SU-DHL-6 (cell line): ENCODE measurements at regions not wholly inside any gene's neighbourhood (a gene's known extent, or its start where the extent isn't known, plus 50 kb on each side); places are given as distances from the start of the nearest gene placed in this dataset.

ENCODE experiments used
- H2AFZ ChIP-seq: fragments of 200-600 bp; sonication (generic); 2 replicates; pipeline ENCODE4 v1.6.1; 2014; ENCODE audit warnings: low read depth, mild to moderate bottlenecking, moderate library complexity, mixed read lengths, antibody characterized with exemption, low read length; ENCODE audit not compliant: severe bottlenecking
- H3F3A ChIP-seq: fragments of 200-600 bp; shearing (Covaris generic); 2 replicates; pipeline ENCODE4 v1.6.0; 2016; ENCODE audit warnings: antibody characterized with exemption, mild to moderate bottlenecking; ENCODE audit not compliant: insufficient read depth
- H3K27ac ChIP-seq: fragments of 200-600 bp; sonication (generic); 2 replicates; pipeline ENCODE4 v1.5.1; 2016; ENCODE audit warnings: low read depth, mild to moderate bottlenecking, low read length, moderate library complexity, mixed read lengths
- H3K27me3 ChIP-seq: fragments of 200-600 bp; sonication (generic), shearing (Covaris generic); 2 replicates; pipeline ENCODE4 v1.6.0; 2014; ENCODE audit warnings: mild to moderate bottlenecking, low read length
- H3K36me3 ChIP-seq: fragments of 200-600 bp; sonication (generic); 2 replicates; pipeline ENCODE4 v1.6.1; 2014; ENCODE audit warnings: mild to moderate bottlenecking, low read length, mixed read lengths
- H3K4me2 ChIP-seq: fragments of 300-600, 200-600 bp; shearing (Covaris generic), sonication (generic); 2 replicates; pipeline ENCODE4 v1.6.0; 2014; ENCODE audit warnings: low read length, low read depth, mild to moderate bottlenecking; ENCODE audit not compliant: poor library complexity, severe bottlenecking
- H3K4me3 ChIP-seq: fragments of 200-600 bp; sonication (generic); 2 replicates; pipeline ENCODE4 v1.5.1; 2014; ENCODE audit warnings: antibody characterized with exemption, low read length, mild to moderate bottlenecking, mixed read lengths; ENCODE audit not compliant: insufficient read depth, poor library complexity, severe bottlenecking
- H3K79me2 ChIP-seq: fragments of 200-600 bp; sonication (generic); 2 replicates; pipeline ENCODE4 v1.6.1; 2014; ENCODE audit warnings: mild to moderate bottlenecking, low read length, moderate library complexity; ENCODE audit not compliant: insufficient read depth
- H3K9ac ChIP-seq: fragments of 200-600 bp; sonication (generic); 2 replicates; pipeline ENCODE4 v1.7.0; 2014; ENCODE audit warnings: mild to moderate bottlenecking, low read length
- H3K9me2 ChIP-seq: fragments of 200-600 bp; sonication (generic); replicated peaks from 2 replicates; pipeline ENCODE4 v1.6.1; 2014; ENCODE audit warnings: low read length; ENCODE audit not compliant: insufficient read depth
- H3K9me3 ChIP-seq: fragments of 200-600 bp; sonication (generic); 2 replicates; pipeline ENCODE4 v1.6.1; 2014; ENCODE audit warnings: low read length, mixed read lengths; ENCODE audit not compliant: insufficient read depth
- H4K20me1 ChIP-seq: fragments of 200-600 bp; sonication (generic); 2 replicates; pipeline ENCODE4 v1.6.1; 2014; ENCODE audit warnings: low read depth, mild to moderate bottlenecking, antibody characterized with exemption, low read length, moderate library complexity, mixed read lengths
- EZH2phosphoT487 ChIP-seq: fragments of 200-600 bp; sonication (generic), shearing (Covaris generic); conservative IDR thresholded peaks from 2 replicates; pipeline ENCODE4 v1.6.1; 2018; ENCODE audit warnings: mild to moderate bottlenecking, antibody characterized with exemption, low read length, moderate library complexity, mixed read lengths
- TF ChIP-seq, protein P1 (sequence below): fragments of 200-600 bp; sonication (generic); IDR thresholded peaks from one replicate; pipeline ENCODE4 v1.5.1; 2017; ENCODE audit warnings: antibody characterized with exemption, mild to moderate bottlenecking, low read length, moderate library complexity; ENCODE audit not compliant: insufficient read depth, poor library complexity, severe bottlenecking

DNA sequence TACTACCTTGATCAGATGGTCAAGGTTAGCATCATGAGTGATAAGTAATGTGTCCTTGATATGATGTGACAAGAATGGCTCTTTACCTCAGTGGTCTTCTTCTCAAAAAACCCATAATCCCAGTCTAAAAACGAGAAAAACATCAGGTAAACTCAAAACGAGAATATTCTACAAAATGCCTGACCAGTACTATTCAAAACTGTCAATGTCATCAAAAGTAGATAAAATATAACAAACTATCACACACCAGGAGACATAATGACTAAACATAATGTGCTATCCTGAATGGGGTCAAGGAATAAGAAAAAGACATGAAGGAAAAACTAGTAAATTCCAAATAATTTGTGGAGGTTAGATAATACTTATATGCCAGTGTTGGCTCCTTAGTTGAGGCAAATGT is 85.2 kb upstream of the PDHA2 start:
- no peaks in the 10 kb centered on the region for H3K9me2 ChIP-seq
- H3K4me2 ChIP-seq = no peak overlapping the region
- no peaks in the 10 kb centered on the region for H3F3A ChIP-seq
- no peaks in the 10 kb centered on the region for H3K27me3 ChIP-seq
- H3K4me3 ChIP-seq = no peak overlapping the region
- TF ChIP-seq EZH2phosphoT487 = no peak
- TF ChIP-seq, protein P1, sequence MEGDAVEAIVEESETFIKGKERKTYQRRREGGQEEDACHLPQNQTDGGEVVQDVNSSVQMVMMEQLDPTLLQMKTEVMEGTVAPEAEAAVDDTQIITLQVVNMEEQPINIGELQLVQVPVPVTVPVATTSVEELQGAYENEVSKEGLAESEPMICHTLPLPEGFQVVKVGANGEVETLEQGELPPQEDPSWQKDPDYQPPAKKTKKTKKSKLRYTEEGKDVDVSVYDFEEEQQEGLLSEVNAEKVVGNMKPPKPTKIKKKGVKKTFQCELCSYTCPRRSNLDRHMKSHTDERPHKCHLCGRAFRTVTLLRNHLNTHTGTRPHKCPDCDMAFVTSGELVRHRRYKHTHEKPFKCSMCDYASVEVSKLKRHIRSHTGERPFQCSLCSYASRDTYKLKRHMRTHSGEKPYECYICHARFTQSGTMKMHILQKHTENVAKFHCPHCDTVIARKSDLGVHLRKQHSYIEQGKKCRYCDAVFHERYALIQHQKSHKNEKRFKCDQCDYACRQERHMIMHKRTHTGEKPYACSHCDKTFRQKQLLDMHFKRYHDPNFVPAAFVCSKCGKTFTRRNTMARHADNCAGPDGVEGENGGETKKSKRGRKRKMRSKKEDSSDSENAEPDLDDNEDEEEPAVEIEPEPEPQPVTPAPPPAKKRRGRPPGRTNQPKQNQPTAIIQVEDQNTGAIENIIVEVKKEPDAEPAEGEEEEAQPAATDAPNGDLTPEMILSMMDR = no peak
- H3K9me3 ChIP-seq = no peaks in the 10 kb centered on the region
- no peaks in the 10 kb centered on the region for H3K36me3 ChIP-seq
- no peaks in the 10 kb centered on the region for H3K79me2 ChIP-seq
- H4K20me1 ChIP-seq = no peaks in the 10 kb centered on the region
- H3K27ac ChIP-seq = no peak overlapping the region
- no peak overlapping the region for H2AFZ ChIP-seq
- no peak overlapping the region for H3K9ac ChIP-seq

DNA sequence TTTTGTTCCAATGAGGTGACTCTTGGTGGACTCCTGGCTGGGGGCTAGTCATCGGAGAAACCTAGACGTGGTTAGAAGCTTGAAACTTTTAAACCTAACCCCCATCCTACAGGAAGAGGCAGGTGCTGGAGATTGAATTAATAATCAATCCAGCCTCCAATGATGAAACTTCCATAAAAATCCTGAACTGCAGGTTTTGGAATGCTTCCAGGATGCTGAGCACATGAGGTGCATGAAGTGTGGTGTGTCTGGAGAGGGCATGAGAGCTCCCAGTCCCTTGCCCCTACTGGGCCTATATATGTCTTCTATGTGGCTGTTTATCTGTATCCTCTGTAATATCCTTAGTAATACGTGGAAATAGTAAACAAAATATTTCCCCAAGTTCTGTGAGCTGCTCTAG is 90.7 kb upstream of the PDHA2 start:
- H3K4me3 ChIP-seq = no peak overlapping the region
- no peaks in the 10 kb centered on the region for H3K36me3 ChIP-seq
- H3F3A ChIP-seq = no peaks in the 10 kb centered on the region
- no peaks in the 10 kb centered on the region for H4K20me1 ChIP-seq
- H2AFZ ChIP-seq = no peak overlapping the region
- no peaks in the 10 kb centered on the region for H3K27me3 ChIP-seq
- no peak overlapping the region for H3K4me2 ChIP-seq
- no peaks in the 10 kb centered on the region for H3K9me2 ChIP-seq
- no peak overlapping the region for H3K9ac ChIP-seq
- no peaks in the 10 kb centered on the region for H3K79me2 ChIP-seq
- no peaks in the 10 kb centered on the region for H3K9me3 ChIP-seq
- H3K27ac ChIP-seq = no peak overlapping the region
- TF ChIP-seq, protein P1 = no peak
- TF ChIP-seq EZH2phosphoT487 = no peak

DNA sequence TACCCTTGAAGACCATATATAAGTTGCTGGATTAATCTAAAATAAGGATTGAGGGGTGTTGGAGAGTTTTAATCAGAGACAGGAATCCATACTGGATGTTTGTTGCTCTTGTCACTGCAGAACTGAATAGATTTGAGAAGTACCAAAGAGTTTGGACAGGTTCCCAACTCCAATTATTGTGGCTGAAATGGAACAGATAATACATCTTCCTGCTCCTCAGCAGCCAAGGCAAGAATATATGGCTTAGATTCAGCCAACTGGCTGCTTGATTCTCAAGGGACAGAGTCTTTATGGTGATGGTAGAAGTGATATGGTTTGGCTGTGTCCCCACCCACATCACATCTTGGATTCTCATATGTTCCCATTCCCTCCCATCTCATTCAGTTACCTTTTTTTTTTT is 97.0 kb upstream of the PDHA2 start:
- H3K9ac ChIP-seq = no peak overlapping the region
- no peaks in the 10 kb centered on the region for H3K9me3 ChIP-seq
- no peaks in the 10 kb centered on the region for H3K79me2 ChIP-seq
- no peak for TF ChIP-seq EZH2phosphoT487
- TF ChIP-seq, protein P1 = no peak
- no peaks in the 10 kb centered on the region for H3K9me2 ChIP-seq
- H3K27ac ChIP-seq = no peak overlapping the region
- no peaks in the 10 kb centered on the region for H4K20me1 ChIP-seq
- no peak overlapping the region for H3K4me3 ChIP-seq
- H3K36me3 ChIP-seq = no peaks in the 10 kb centered on the region
- H2AFZ ChIP-seq = no peak overlapping the region
- no peak overlapping the region for H3K4me2 ChIP-seq
- no peaks in the 10 kb centered on the region for H3K27me3 ChIP-seq
- no peaks in the 10 kb centered on the region for H3F3A ChIP-seq

DNA sequence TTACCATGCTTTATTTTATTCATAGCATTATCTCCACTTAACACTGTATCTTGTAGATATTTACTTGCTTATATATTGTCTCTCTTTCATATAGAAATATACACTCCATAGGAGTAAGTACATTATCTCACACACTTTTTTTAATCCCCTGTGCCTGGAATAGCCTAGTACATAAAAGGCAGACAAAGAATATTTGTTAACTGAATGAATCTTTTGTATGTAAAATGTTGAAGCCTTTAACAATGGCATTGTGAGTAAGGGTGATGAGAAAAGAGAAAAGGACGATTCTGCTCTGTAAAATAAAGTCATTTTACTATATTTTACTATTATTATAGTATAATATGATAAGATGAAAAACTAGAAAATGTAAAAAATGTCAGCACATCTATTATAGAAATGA is 97.7 kb upstream of the PDHA2 start:
- no peak overlapping the region for H2AFZ ChIP-seq
- no peaks in the 10 kb centered on the region for H3K79me2 ChIP-seq
- no peaks in the 10 kb centered on the region for H3K9me3 ChIP-seq
- H3K36me3 ChIP-seq = no peaks in the 10 kb centered on the region
- no peaks in the 10 kb centered on the region for H3F3A ChIP-seq
- H3K4me3 ChIP-seq = no peak overlapping the region
- H3K4me2 ChIP-seq = no peak overlapping the region
- H4K20me1 ChIP-seq = no peaks in the 10 kb centered on the region
- H3K27me3 ChIP-seq = no peaks in the 10 kb centered on the region
- H3K27ac ChIP-seq = no peak overlapping the region
- H3K9ac ChIP-seq = no peak overlapping the region
- H3K9me2 ChIP-seq = no peaks in the 10 kb centered on the region
- TF ChIP-seq EZH2phosphoT487 = no peak
- TF ChIP-seq, protein P1 = no peak
